Motor neuron (in vitro differentiated cells): ENCODE measurements at regions not wholly inside any gene's neighbourhood (a gene's known extent, or its start where the extent isn't known, plus 50 kb on each side); places are given as distances from the start of the nearest gene placed in this dataset.
"Not testable (repeated sequence)": the region's sequence is repeated elsewhere in the genome, so short reads cannot be mapped to it uniquely, and the experiment has no call there.

ENCODE experiments used
- ATAC-seq, 8 experiments: fragments of 200-7000 bp; cut with Tn5 transposase; replicated peaks in 6 of 8; 2 replicates each; pipeline ENCODE4 v1.8.0; 2021; ENCODE audit warnings: mild to moderate bottlenecking in 8 of 8, moderate library complexity in 8 of 8
- H3K27ac ChIP-seq, 2 donors: fragments of 250-450 bp; sonication (Bioruptor Pico); 2 replicates each; pipeline ENCODE4 v1.9.0; 2021; ENCODE audit warnings: antibody characterized with exemption in 2 of 2, mild to moderate bottlenecking in 2 of 2, moderate library complexity in 1 of 2
- H3K4me1 ChIP-seq, 2 donors: fragments of 250-450 bp; sonication (Bioruptor Pico); replicated peaks in 1 of 2; 2 replicates each; pipeline ENCODE4 v1.6.1; 2021; ENCODE audit warnings: antibody characterized with exemption in 2 of 2, mild to moderate bottlenecking in 2 of 2, moderate library complexity in 1 of 2
- H3K4me3 ChIP-seq, 5 donors: fragments of 250-450 bp; sonication (Bioruptor Pico); 2 replicates each; pipeline ENCODE4 v1.9.0; 2021; ENCODE audit warnings: antibody characterized with exemption in 5 of 5, mild to moderate bottlenecking in 5 of 5, moderate library complexity in 4 of 5
- WGBS, 10 experiments: fragments of 450-650 bp; shearing (Covaris generic); methylation state at CpG; one replicate each; pipeline ENCODE4 v1.0.0; 2022; 5-methylcytosine and 5-hydroxymethylcytosine counted together
- in situ Hi-C, 9 experiments: fragments of 400-800 bp; cut with MboI; loops; one replicate each; pipeline ENCODE4 v1.15.0; 2021; ENCODE audit warnings: low sequenced_read_pairs in 9 of 9, low pct_unique_long_range_greater_than_20kb in 2 of 9; ENCODE audit not compliant: unreplicated experiment in 9 of 9

GRCh38 chr5:163261647-163262269, 175.6 kb upstream of the CCNG1 start:
- ATAC-seq = peak in 1 of 8 experiments; percentile 23
- 28 to 100% (median 83%) methylated on average over 1 to 5 of the region's 5 CpGs for WGBS, 10 experiments
- in situ Hi-C loops = no loop called here
- Histone ChIP-seq H3K27ac (no peak overlapping the region), H3K4me1 (no peaks in the 10 kb centered on the region), H3K4me3 (no peak overlapping the region)

GRCh38 chr5:163266249-163266648, 171.1 kb upstream of the CCNG1 start:
- H3K27ac ChIP-seq, in situ Hi-C loops, H3K4me3 ChIP-seq, ATAC-seq, H3K4me1 ChIP-seq: not testable (repeated sequence)
- 9 to 100% (median 88%) methylated on average over 1 to 5 of the region's 5 CpGs for WGBS, 10 experiments

- in situ Hi-C loops = no loop called here
- ATAC-seq = peak in 3 of 8 experiments; percentile 17 to 77 (median 63)
- H3K4me1 ChIP-seq = no peaks in the 10 kb centered on the region
- no peak overlapping the region for H3K4me3 ChIP-seq
- H3K27ac ChIP-seq = no peak overlapping the region
Observed at GRCh38 chr5:163269624-163270023, 167.8 kb upstream of the CCNG1 start.

- ATAC-seq = no peak
- Histone ChIP-seq H3K4me3 (no peak overlapping the region), H3K27ac (no peak overlapping the region), H3K4me1 (no peaks in the 10 kb centered on the region)
- WGBS, 10 experiments = 5 to 100% (median 90%) methylated on average over 2 to 5 of the region's 5 CpGs
- in situ Hi-C loops = no loop called here
Observed at GRCh38 chr5:163276466-163276865, 160.9 kb upstream of the CCNG1 start.

- ATAC-seq, H3K4me1 ChIP-seq, H3K27ac ChIP-seq, H3K4me3 ChIP-seq, in situ Hi-C loops: not testable (repeated sequence)
- 0 to 100% (median 63%) methylated on average over 1 to 2 of the region's 3 CpGs; no CpG with 5 or more reads in 2 of the 10 experiments for WGBS, 10 experiments
Observed at GRCh38 chr5:163280897-163281296, 156.5 kb upstream of the CCNG1 start.

GRCh38 chr5:163281512-163281911, 155.9 kb upstream of the CCNG1 start:
- in situ Hi-C loops = no loop called here
- H3K27ac ChIP-seq = no peak overlapping the region
- WGBS, 10 experiments = 100% methylated on average over 1 of the region's 1 CpG; no CpG with 5 or more reads in 7 of the 10 experiments
- no peak for ATAC-seq
- no peak overlapping the region for H3K4me3 ChIP-seq
- no peaks in the 10 kb centered on the region for H3K4me1 ChIP-seq

- Histone ChIP-seq H3K4me1 (no peaks in the 10 kb centered on the region), H3K4me3 (no peak overlapping the region), H3K27ac (no peak overlapping the region)
- WGBS, 10 experiments = 0 to 100% (median 17%) methylated on average over 1 of the region's 1 CpG; no CpG with 5 or more reads in 4 of the 10 experiments
- no peak for ATAC-seq
- in situ Hi-C loops = no loop called here
Observed at GRCh38 chr5:163293836-163294235, 143.6 kb upstream of the CCNG1 start.

- Histone ChIP-seq H3K4me3 (no peak overlapping the region), H3K27ac (no peak overlapping the region), H3K4me1 (no peaks in the 10 kb centered on the region)
- WGBS, 10 experiments = 0 to 92% (median 81%) methylated on average over 1 to 9 of the region's 9 CpGs; no CpG with 5 or more reads in 2 of the 10 experiments
- ATAC-seq = no peak
- in situ Hi-C loops = no loop called here
Observed at GRCh38 chr5:163303718-163304117, 133.7 kb upstream of the CCNG1 start.

- 0 to 88% (median 28%) methylated on average over 1 to 3 of the region's 3 CpGs; no CpG with 5 or more reads in 2 of the 10 experiments for WGBS, 10 experiments
Observed at GRCh38 chr5:163305655-163306054, 131.7 kb upstream of the CCNG1 start.

GRCh38 chr5:163306421-163306820, 131.0 kb upstream of the CCNG1 start:
- WGBS, 10 experiments = 6 to 88% (median 71%) methylated on average over 1 to 2 of the region's 2 CpGs

More at GRCh38 chr5:163305655-163306054, 131.7 kb upstream of the CCNG1 start:
- Histone ChIP-seq H3K27ac (no peak overlapping the region), H3K4me1 (no peaks in the 10 kb centered on the region), H3K4me3 (no peak overlapping the region)
- in situ Hi-C loops = no loop called here
- no peak for ATAC-seq

GRCh38 chr5:163309914-163310313, 127.5 kb upstream of the CCNG1 start:
- H3K4me1 ChIP-seq = no peaks in the 10 kb centered on the region
- ATAC-seq = no peak
- H3K4me3 ChIP-seq = no peak overlapping the region
- in situ Hi-C loops = no loop called here
- no peak overlapping the region for H3K27ac ChIP-seq
- 0 to 100% (median 81%) methylated on average over 1 to 2 of the region's 2 CpGs for WGBS, 10 experiments

More at GRCh38 chr5:163306421-163306820, 131.0 kb upstream of the CCNG1 start:
- no peak for ATAC-seq
- H3K27ac ChIP-seq = no peak overlapping the region
- no peak overlapping the region for H3K4me3 ChIP-seq
- no peaks in the 10 kb centered on the region for H3K4me1 ChIP-seq
- in situ Hi-C loops = no loop called here

GRCh38 chr5:163310997-163311396, 126.4 kb upstream of the CCNG1 start:
- Histone ChIP-seq H3K4me1 (no peaks in the 10 kb centered on the region), H3K4me3 (no peak overlapping the region), H3K27ac (no peak overlapping the region)
- WGBS, 10 experiments = 0 to 100% (median 43%) methylated on average over 1 of the region's 1 CpG; no CpG with 5 or more reads in 1 of the 10 experiments
- no peak for ATAC-seq
- in situ Hi-C loops = no loop called here

GRCh38 chr5:163312598-163312997, 124.8 kb upstream of the CCNG1 start:
- ATAC-seq = no peak
- Histone ChIP-seq H3K4me1 (no peaks in the 10 kb centered on the region), H3K4me3 (no peak overlapping the region), H3K27ac (no peak overlapping the region)
- 0 to 93% (median 60%) methylated on average over 1 to 2 of the region's 2 CpGs; no CpG with 5 or more reads in 2 of the 10 experiments for WGBS, 10 experiments
- in situ Hi-C loops = no loop called here

GRCh38 chr5:163313049-163313448, 124.3 kb upstream of the CCNG1 start:
- ATAC-seq, H3K27ac ChIP-seq, H3K4me3 ChIP-seq, in situ Hi-C loops, H3K4me1 ChIP-seq: not testable (repeated sequence)
- 0 to 100% (median 46%) methylated on average over 1 to 5 of the region's 7 CpGs; no CpG with 5 or more reads in 2 of the 10 experiments for WGBS, 10 experiments
